GM23338 (cell line): ENCODE measurements at regions not wholly inside any gene's neighbourhood (a gene's known extent, or its start where the extent isn't known, plus 50 kb on each side); places are given as distances from the start of the nearest gene placed in this dataset.

Experiments used
- ATAC-seq: fragments of 200-7000 bp; cut with Tn5 transposase; 3 replicates; pipeline ENCODE4 v1.9.1; 2020
- DNase-seq: peaks from one replicate; pipeline ENCODE4 v3.0.0-alpha.2; 2015; ENCODE audit warnings: low spot score
- H2AFZ ChIP-seq: fragments of 200-600 bp; sonication (generic); 2 replicates; pipeline ENCODE4 v1.8.0; 2016; ENCODE audit warnings: antibody characterized with exemption, mild to moderate bottlenecking, moderate library complexity
- H3F3A ChIP-seq: fragments of 200-600 bp; sonication (generic); replicated peaks from 2 replicates; pipeline ENCODE4 v1.8.0; 2017; ENCODE audit warnings: antibody characterized with exemption, mixed run types, low read depth
- H3K27ac ChIP-seq: fragments of 200-600 bp; sonication (generic); 2 replicates; pipeline ENCODE4 v1.6.1; 2016; ENCODE audit warnings: low read depth
- H3K27me3 ChIP-seq: fragments of 200-600 bp; sonication (generic); 2 replicates; pipeline ENCODE4 v1.8.0; 2016; ENCODE audit warnings: mild to moderate bottlenecking, mixed run types, moderate library complexity; ENCODE audit not compliant: insufficient read depth
- H3K36me3 ChIP-seq: fragments of 200-600 bp; sonication (generic); 2 replicates; pipeline ENCODE4 v1.8.0; 2016; ENCODE audit warnings: mild to moderate bottlenecking; ENCODE audit not compliant: insufficient read depth
- H3K4me1 ChIP-seq: fragments of 200-600 bp; sonication (generic); 2 replicates; pipeline ENCODE4 v1.8.0; 2016; ENCODE audit warnings: mild to moderate bottlenecking, moderate library complexity; ENCODE audit not compliant: insufficient read depth
- H3K4me2 ChIP-seq: fragments of 200-600 bp; sonication (generic); 2 replicates; pipeline ENCODE4 v1.7.1; 2017; ENCODE audit warnings: mixed run types
- H3K4me3 ChIP-seq: fragments of 200-600 bp; sonication (generic); 2 replicates; pipeline ENCODE4 v1.6.1; 2016; ENCODE audit warnings: mixed run types
- H3K79me2 ChIP-seq: fragments of 200-600 bp; sonication (generic); replicated peaks from 2 replicates; pipeline ENCODE4 v1.8.0; 2017; ENCODE audit warnings: mild to moderate bottlenecking; ENCODE audit not compliant: insufficient read depth
- H3K9me2 ChIP-seq: fragments of 200-600 bp; sonication (generic); 2 replicates; pipeline ENCODE4 v1.8.0; 2017; ENCODE audit not compliant: insufficient read depth
- H4K20me1 ChIP-seq: fragments of 200-600 bp; sonication (generic); replicated peaks from 2 replicates; pipeline ENCODE4 v1.8.0; 2017; ENCODE audit warnings: mild to moderate bottlenecking; ENCODE audit not compliant: insufficient read depth
- H3K27ac Mint-ChIP-seq: 2 replicates; pipeline ENCODE4 v1.8.0; 2020; ENCODE audit warnings: inconsistent platforms, mild to moderate bottlenecking, moderate library complexity, mixed read lengths
- H3K27me3 Mint-ChIP-seq: 3 replicates; pipeline ENCODE4 v1.8.0; 2022; ENCODE audit warnings: low read depth, mild to moderate bottlenecking, moderate library complexity, mixed read lengths, inconsistent platforms; ENCODE audit not compliant: insufficient read depth, poor library complexity
- H3K36me3 Mint-ChIP-seq: 3 replicates; pipeline ENCODE4 v1.8.0; 2021; ENCODE audit warnings: low read depth, mild to moderate bottlenecking, inconsistent platforms, moderate library complexity, mixed read lengths
- H3K4me1 Mint-ChIP-seq: 3 replicates; pipeline ENCODE4 v1.8.0; 2020; ENCODE audit warnings: mild to moderate bottlenecking, inconsistent platforms, mixed read lengths
- H3K4me3 Mint-ChIP-seq: 3 replicates; pipeline ENCODE4 v1.8.0; 2021; ENCODE audit warnings: moderate library complexity, mild to moderate bottlenecking, inconsistent platforms, mixed read lengths
- H3K9me3 Mint-ChIP-seq: 3 replicates; pipeline ENCODE4 v1.8.0; 2020; ENCODE audit warnings: moderate library complexity, mild to moderate bottlenecking, inconsistent platforms, mixed read lengths
- CREB1 ChIP-seq: fragments of 250-450 bp; sonication (Bioruptor Pico); IDR thresholded peaks from 2 replicates; pipeline ENCODE4 v1.5.0; 2020; ENCODE audit warnings: low read depth, mild to moderate bottlenecking, moderate library complexity
- EZH2 ChIP-seq: fragments of 200-600 bp; sonication (generic); IDR thresholded peaks from one replicate; pipeline ENCODE4 v1.8.0; 2017; ENCODE audit warnings: antibody characterized with exemption, mild to moderate bottlenecking, low read depth; ENCODE audit not compliant: unreplicated experiment
- EZH2phosphoT487 ChIP-seq: fragments of 200-600 bp; sonication (generic); IDR thresholded peaks from one replicate; pipeline ENCODE4 v1.8.1; 2018; ENCODE audit warnings: antibody characterized with exemption; ENCODE audit not compliant: unreplicated experiment
- JUNB ChIP-seq: IDR thresholded peaks from one replicate; pipeline ENCODE4 v1.6.1; 2016; ENCODE audit warnings: antibody characterized with exemption; ENCODE audit not compliant: unreplicated experiment
- NANOG ChIP-seq: IDR thresholded peaks from 2 replicates; pipeline ENCODE4 v1.6.1; 2016; ENCODE audit warnings: antibody characterized with exemption, borderline replicate concordance
- POLR2AphosphoS5 ChIP-seq: IDR thresholded peaks from 2 replicates; pipeline ENCODE4 v1.6.1; 2016; ENCODE audit warnings: antibody characterized with exemption, low read depth
- STAT1 ChIP-seq: IDR thresholded peaks from one replicate; pipeline ENCODE4 v1.6.1; 2016; ENCODE audit warnings: antibody characterized with exemption; ENCODE audit not compliant: unreplicated experiment
- ZNF114 ChIP-seq: fragments of 250-450 bp; sonication (Bioruptor Pico); IDR thresholded peaks from 2 replicates; pipeline ENCODE4 v1.5.0; 2020; ENCODE audit warnings: mild to moderate bottlenecking, moderate library complexity
- ZNF331 ChIP-seq: fragments of 250-450 bp; sonication (Bioruptor Pico); IDR thresholded peaks from 2 replicates; pipeline ENCODE4 v1.5.0; 2020; ENCODE audit warnings: low read depth, mild to moderate bottlenecking, moderate library complexity
- TF ChIP-seq, protein P1 (sequence below), 2 experiments: fragments of 200-600 bp in 1 of 2; sonication (generic) in 1 of 2; conservative IDR thresholded peaks; 2 replicates each; pipeline versions ENCODE4 v1.5.1 to v1.6.1; 2016 to 2017; ENCODE audit warnings: antibody characterized with exemption in 2 of 2, low read depth in 2 of 2, mild to moderate bottlenecking in 2 of 2, moderate library complexity in 1 of 2
- TF ChIP-seq, protein P2 (sequence below): IDR thresholded peaks from one replicate; pipeline ENCODE4 v1.6.1; 2018; ENCODE audit warnings: antibody characterized with exemption; ENCODE audit not compliant: unreplicated experiment
- TF ChIP-seq, protein P3 (sequence below): IDR thresholded peaks from 2 replicates; pipeline ENCODE4 v1.6.1; 2016; ENCODE audit warnings: antibody characterized with exemption

DNA sequence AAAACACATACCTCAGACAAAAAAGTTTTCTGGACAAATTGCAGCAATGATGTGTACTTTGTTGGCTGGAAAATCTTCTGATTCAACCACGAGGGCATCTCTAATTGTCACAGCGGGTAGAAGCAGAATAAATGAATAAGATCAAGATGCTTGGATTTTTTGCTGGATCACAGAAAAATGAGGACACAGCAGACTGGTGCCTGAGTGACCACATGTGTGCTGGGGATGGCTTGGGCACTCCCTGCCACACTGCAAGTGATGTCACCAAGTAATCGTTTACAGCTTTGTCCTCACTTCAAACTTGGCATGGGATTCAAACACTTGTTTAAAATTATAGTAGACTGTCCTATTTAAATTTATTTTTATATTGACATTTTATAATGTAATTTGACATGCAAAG lies 557.0 kb downstream of the SPRY1 start (continued):
- TF ChIP-seq, protein P1, sequence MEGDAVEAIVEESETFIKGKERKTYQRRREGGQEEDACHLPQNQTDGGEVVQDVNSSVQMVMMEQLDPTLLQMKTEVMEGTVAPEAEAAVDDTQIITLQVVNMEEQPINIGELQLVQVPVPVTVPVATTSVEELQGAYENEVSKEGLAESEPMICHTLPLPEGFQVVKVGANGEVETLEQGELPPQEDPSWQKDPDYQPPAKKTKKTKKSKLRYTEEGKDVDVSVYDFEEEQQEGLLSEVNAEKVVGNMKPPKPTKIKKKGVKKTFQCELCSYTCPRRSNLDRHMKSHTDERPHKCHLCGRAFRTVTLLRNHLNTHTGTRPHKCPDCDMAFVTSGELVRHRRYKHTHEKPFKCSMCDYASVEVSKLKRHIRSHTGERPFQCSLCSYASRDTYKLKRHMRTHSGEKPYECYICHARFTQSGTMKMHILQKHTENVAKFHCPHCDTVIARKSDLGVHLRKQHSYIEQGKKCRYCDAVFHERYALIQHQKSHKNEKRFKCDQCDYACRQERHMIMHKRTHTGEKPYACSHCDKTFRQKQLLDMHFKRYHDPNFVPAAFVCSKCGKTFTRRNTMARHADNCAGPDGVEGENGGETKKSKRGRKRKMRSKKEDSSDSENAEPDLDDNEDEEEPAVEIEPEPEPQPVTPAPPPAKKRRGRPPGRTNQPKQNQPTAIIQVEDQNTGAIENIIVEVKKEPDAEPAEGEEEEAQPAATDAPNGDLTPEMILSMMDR (conservative IDR thresholded peaks at IDR 0.05; ENCODE audit: low read depth in 2 of 2): no peak
- TF ChIP-seq, protein P2, sequence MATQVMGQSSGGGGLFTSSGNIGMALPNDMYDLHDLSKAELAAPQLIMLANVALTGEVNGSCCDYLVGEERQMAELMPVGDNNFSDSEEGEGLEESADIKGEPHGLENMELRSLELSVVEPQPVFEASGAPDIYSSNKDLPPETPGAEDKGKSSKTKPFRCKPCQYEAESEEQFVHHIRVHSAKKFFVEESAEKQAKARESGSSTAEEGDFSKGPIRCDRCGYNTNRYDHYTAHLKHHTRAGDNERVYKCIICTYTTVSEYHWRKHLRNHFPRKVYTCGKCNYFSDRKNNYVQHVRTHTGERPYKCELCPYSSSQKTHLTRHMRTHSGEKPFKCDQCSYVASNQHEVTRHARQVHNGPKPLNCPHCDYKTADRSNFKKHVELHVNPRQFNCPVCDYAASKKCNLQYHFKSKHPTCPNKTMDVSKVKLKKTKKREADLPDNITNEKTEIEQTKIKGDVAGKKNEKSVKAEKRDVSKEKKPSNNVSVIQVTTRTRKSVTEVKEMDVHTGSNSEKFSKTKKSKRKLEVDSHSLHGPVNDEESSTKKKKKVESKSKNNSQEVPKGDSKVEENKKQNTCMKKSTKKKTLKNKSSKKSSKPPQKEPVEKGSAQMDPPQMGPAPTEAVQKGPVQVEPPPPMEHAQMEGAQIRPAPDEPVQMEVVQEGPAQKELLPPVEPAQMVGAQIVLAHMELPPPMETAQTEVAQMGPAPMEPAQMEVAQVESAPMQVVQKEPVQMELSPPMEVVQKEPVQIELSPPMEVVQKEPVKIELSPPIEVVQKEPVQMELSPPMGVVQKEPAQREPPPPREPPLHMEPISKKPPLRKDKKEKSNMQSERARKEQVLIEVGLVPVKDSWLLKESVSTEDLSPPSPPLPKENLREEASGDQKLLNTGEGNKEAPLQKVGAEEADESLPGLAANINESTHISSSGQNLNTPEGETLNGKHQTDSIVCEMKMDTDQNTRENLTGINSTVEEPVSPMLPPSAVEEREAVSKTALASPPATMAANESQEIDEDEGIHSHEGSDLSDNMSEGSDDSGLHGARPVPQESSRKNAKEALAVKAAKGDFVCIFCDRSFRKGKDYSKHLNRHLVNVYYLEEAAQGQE: no peak
- TF ChIP-seq EZH2phosphoT487 (no peak), EZH2 (no peak), ZNF114 (CRISPR knock-in tag) (no peak), ZNF331 (no peak), STAT1 (no peak), JUNB (no peak), CREB1 (CRISPR knock-in tag) (no peak), NANOG (no peak), POLR2AphosphoS5 (no peak)
- TF ChIP-seq, protein P3, sequence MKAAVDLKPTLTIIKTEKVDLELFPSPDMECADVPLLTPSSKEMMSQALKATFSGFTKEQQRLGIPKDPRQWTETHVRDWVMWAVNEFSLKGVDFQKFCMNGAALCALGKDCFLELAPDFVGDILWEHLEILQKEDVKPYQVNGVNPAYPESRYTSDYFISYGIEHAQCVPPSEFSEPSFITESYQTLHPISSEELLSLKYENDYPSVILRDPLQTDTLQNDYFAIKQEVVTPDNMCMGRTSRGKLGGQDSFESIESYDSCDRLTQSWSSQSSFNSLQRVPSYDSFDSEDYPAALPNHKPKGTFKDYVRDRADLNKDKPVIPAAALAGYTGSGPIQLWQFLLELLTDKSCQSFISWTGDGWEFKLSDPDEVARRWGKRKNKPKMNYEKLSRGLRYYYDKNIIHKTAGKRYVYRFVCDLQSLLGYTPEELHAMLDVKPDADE: no peak

DNA sequence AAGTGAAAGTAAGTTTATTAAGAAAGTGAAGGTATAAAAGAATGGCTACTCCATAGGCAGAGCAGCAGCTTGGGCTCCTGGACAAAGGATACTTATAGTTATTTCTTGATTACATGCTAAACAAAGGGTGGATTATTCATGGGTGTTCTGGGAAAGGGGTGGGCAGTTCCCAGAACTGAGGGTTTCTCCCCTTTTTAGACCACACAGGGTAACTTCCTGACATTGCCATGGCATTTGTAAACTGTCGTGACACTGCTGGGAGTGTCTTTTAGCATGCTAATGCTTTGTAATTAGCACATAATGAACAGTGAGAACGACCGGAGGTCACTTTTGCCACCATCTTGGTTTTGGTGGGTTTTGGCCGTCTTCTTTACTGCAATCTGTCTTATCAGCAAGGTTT lies 557.6 kb downstream of the SPRY1 start:
- H3K4me3 ChIP-seq: no peak overlapping the region
- no peaks in the 10 kb centered on the region for H3F3A ChIP-seq
- H3K36me3 ChIP-seq: no peaks in the 10 kb centered on the region
- Mint-ChIP-seq H3K27ac (no peak overlapping the region), H3K9me3 (peaks cover 26% of the 10 kb centered on the region), H3K4me1 (peaks cover 20% of the 10 kb centered on the region), H3K4me3 (no peak overlapping the region), H3K36me3 (peaks cover 39% of the 10 kb centered on the region), H3K27me3 (peaks cover 5% of the 10 kb centered on the region)
- no peaks in the 10 kb centered on the region for H3K4me1 ChIP-seq
- no peak overlapping the region for H3K27ac ChIP-seq
- H4K20me1 ChIP-seq: no peaks in the 10 kb centered on the region
- no peak for DNase-seq
- no peak overlapping the region for H2AFZ ChIP-seq
- TF ChIP-seq, protein P1 (conservative IDR thresholded peaks at IDR 0.05; ENCODE audit: low read depth in 2 of 2): no peak
- no peak for TF ChIP-seq POLR2AphosphoS5
- no peak for ATAC-seq
- no peak overlapping the region for H3K4me2 ChIP-seq
- H3K79me2 ChIP-seq: no peaks in the 10 kb centered on the region
- no peaks in the 10 kb centered on the region for H3K27me3 ChIP-seq
- peaks cover 10% of the 10 kb centered on the region for H3K9me2 ChIP-seq
